HG02852 (cell line): ENCODE measurements at regions not wholly inside any gene's neighbourhood (a gene's known extent, or its start where the extent isn't known, plus 50 kb on each side); places are given as distances from the start of the nearest gene placed in this dataset.

Source experiments
- ATAC-seq: cut with Tn5 transposase; IDR thresholded peaks from one replicate; pipeline ENCODE4 v1.9.1; 2021; ENCODE audit warnings: mild to moderate bottlenecking, moderate library complexity; ENCODE audit not compliant: unreplicated experiment

DNA sequence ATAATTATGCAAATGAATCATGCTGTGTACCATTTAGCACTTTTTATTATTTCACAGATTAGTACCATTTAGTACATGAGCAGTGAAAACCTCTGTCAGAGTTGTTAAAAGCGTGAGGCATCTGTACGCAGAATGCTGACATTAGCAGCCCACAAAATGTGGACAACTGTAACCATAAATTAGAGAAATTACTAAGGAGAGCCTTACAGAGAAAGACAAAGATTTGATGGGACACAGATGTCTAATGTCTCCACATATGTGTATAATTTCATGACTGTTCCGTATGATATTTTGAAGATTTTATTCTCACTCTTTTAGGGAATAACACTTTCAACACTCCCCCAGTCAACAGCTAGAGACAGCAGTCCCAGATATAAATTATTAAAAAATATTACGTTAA, 414.0 kb upstream of the ANKRD30A start:
- ATAC-seq, result no peak

DNA sequence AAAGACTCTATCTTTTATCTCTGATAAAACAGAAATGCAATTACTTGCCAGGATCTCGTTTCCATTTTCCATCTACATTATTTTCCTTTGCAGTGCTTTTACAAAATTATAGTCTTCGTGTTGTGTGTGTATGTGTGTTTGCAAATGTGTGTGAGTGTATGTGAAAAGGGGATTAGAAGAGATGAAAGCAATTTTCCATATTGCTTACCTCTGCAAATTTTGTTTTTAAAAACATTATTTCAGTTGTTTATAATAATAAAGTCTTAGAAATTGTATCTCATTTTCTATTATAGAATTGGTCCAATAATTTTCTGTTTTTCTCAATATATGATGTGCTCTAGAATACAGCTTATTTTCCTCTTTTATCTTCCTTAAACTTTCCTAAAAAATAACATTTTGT, 421.3 kb upstream of the ANKRD30A start:
- no peak for ATAC-seq

GRCh38 chr10:36703179-36703578, 422.2 kb upstream of the ANKRD30A start:
- no peak for ATAC-seq

- ATAC-seq, result no peak
Measured at GRCh38 chr10:36700123-36700522, 425.3 kb upstream of the ANKRD30A start.

- no peak for ATAC-seq
Measured at GRCh38 chr10:36692759-36693158, 432.6 kb upstream of the ANKRD30A start.

GRCh38 chr10:36688717-36689116, 436.7 kb upstream of the ANKRD30A start:
- ATAC-seq, result no peak

- no peak for ATAC-seq
Measured at GRCh38 chr10:36683421-36683820, 442.0 kb upstream of the ANKRD30A start.

- ATAC-seq, result no peak
Measured at GRCh38 chr10:36681751-36682632, 443.4 kb upstream of the ANKRD30A start.

DNA sequence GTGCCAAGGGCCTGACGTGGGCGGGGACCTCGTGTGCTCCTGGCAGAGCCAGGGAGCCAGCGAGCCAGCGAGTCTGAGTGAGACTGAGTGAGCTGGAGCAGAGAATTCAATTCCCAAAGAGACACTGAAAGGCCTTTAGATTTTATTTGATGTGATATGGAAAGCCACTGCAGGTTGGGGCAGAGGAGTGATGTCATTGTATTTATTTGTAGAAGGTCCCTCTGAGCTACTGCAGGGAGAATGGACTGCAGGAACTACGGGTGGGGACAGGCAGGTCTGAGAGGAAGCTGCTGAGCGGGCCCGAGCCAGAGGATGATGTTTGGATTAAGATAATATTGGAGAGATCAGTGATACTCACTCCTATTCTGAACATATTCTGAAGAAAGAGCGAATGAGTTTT, 445.8 kb upstream of the ANKRD30A start:
- no peak for ATAC-seq

DNA sequence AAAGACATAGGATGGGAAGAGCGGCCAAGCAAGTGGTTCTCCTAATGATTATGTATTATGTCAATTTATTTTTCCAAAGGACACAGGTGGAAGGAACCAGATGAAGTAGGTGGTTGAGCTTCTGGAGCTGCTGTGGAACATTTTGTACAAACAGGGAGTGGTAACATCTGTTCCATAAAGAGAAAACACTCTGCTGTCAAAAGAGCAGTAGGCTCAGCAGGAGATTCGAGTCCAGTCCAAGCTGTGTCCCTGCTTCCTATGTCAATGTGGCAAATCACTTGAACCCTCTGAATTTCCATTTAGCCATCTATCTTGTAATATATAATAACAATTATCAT, 448.0 kb upstream of the ANKRD30A start:
- no peak for ATAC-seq

GRCh38 chr10:36676756-36677430, 448.5 kb upstream of the ANKRD30A start:
- ATAC-seq, result no peak

- ATAC-seq, result no peak
Measured at GRCh38 chr10:36676321-36676720, 449.1 kb upstream of the ANKRD30A start.

- ATAC-seq, result no peak
Measured at GRCh38 chr10:36675458-36675880, 449.9 kb upstream of the ANKRD30A start.

DNA sequence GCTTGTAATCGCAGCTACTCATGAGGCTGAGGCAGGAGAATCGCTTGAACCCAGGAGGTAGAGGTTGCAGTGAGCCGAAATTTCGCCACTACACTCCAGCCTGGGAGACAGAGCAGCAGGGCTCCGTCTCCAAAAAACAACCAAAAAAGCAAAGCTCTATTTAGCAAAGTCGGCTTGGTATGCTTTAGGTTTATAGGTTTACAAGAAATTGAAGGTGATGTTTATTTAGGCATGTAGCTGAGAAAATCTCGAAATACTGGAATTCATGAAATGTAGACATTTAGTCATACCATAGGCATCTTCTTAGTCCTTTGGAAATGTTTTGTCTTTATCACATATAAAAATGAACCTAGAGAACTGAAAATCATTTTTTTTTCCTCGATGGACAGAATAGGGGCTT, 453.8 kb upstream of the ANKRD30A start:
- ATAC-seq, result no peak

DNA sequence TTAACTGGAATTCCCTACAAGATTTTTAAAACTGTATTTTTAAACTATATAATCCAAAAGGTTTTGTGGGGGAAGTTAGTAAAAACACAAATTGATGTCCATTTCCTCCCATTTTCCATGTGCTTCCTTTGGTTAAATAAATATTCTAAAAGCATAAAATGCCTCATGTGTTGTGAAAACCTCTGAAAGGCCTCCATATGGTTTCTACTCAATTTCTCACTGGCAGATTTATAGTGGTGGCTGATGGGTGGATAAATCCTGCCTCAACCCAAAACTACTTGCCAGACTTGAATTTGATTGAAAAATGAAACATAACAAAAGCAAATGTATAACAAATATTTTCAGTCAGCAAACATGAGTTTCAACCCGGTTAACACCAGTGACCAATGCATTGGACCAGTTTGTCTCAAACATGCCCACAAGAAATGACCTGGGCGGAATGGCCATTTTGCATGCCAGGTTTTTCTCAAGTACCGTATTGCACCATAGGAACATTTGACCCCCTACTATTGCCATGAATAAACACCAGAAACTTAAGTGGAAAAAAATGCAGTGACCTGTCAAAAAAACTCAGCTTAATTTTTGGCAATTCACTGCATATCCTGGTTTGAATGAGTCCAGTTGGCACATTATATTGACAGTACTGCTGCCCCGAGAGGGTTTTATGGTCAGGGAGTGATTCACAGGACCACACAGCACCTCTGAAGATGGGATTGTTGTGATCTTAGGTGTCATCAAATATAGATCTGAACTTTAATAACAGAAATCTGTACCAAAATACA, 454.6 kb upstream of the ANKRD30A start:
- ATAC-seq, result no peak

GRCh38 chr10:36669615-36670352, 455.6 kb upstream of the ANKRD30A start:
- ATAC-seq, result no peak

- ATAC-seq, result no peak
Measured at GRCh38 chr10:36666451-36666850, 458.9 kb upstream of the ANKRD30A start.

DNA sequence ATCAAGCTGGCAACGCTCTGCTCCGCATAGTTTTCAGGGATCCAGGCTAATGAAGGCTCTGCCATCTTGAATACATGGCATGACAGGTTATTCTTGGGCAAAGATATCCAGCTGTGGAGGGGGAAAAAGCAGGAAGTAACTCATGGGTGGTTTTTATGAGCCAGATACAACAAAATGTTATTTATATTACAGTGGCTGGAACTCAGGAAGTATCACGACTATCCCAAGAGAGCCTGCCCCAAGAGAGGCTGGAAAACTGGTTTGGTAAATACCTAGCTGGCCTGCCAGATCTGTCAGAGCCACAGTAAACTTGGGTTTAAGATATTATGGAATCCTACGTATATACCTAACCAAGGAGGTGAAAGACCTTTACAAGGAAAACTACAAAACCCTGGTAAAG, 462.8 kb upstream of the ANKRD30A start:
- ATAC-seq, result no peak

DNA sequence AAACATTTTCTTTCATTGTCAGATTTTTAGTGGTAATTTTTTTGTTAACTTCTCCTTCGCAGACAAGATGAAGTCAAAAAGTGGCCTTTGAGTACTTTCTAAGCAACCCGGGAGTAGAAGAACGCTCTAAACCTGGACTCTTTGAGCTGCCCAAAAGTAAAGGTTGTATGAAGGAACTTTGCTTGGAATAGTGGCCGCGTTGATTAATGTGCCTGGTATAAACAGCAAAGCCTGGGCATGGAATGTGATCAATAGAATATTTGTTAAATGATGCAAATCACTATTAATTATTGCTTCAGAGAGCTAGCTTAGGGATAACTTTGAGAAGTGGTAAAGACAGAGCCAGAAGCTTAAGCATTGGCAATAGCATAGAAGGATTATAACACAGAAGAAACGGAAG, 475.1 kb upstream of the ANKRD30A start:
- no peak for ATAC-seq

- no peak for ATAC-seq
Measured at GRCh38 chr10:36647540-36647939, 477.9 kb upstream of the ANKRD30A start.

GRCh38 chr10:36640626-36641025, 484.8 kb upstream of the ANKRD30A start:
- ATAC-seq, result no peak
